HG02588 (cell line): ENCODE measurements at regions not wholly inside any gene's neighbourhood (a gene's known extent, or its start where the extent isn't known, plus 50 kb on each side); places are given as distances from the start of the nearest gene placed in this dataset.
"Not testable (repeated sequence)": the region's sequence is repeated elsewhere in the genome, so short reads cannot be mapped to it uniquely, and the experiment has no call there.

Experiments used
- ATAC-seq: cut with Tn5 transposase; IDR thresholded peaks from one replicate; pipeline ENCODE4 v1.9.1; 2021; ENCODE audit warnings: mild to moderate bottlenecking, moderate library complexity; ENCODE audit not compliant: unreplicated experiment

- no peak for ATAC-seq
Measured at GRCh38 chr15:26280281-26280680, 417.2 kb upstream of the ATP10A start.

- ATAC-seq: no peak
Measured at GRCh38 chr15:26261966-26262365, 398.8 kb upstream of the ATP10A start.

DNA sequence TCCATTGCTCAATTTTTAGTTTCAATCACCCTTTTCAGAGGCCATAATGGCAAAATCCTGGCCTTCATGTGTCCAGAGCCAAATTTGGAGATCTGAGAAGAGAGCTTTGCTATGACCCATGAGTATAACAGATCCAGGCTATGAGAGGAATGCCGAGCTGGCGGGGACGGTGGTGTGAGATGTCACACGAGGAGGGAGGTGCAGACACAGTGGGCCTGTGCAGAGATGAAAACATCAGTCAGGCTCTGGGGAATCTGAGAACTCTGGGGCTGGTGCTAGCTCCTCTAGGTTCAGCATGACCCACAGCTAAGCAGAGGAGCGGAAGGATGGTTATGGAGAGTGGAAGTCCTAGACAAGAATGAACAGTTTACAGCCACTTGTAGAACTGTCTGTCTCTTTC is 398.3 kb upstream of the ATP10A start:
- ATAC-seq: no peak

DNA sequence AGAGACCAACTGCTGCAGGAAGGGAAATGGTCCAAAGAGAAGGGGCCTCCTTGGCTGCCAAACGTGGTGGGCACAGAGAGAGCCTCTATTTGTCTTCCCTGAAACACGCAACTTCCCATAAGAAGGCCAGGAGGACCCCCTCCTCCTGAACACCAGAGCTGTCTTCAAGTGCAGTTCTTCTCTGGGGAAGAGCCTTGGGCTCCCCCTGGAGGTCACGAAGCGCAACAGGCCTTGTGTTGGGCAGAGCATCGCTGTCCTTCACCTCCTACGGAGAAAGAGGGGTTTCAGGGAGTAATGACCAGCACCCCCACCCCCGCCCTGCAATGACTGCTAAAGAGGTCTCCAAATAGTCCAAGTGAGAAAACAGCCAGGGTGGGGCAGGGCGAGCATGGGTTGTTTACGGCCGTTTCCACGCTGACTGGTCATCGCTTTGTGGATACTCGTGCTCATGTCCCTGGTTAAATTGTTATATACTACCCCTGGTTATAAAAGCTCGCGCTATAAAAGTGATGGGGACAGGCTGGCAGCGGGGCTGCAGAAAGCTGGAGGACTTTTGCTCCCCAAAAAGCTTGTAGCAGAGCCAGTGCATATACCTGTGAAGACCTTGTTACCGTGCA is 397.5 kb upstream of the ATP10A start:
- ATAC-seq: no peak

GRCh38 chr15:26259581-26259980 is 396.5 kb upstream of the ATP10A start:
- ATAC-seq: no peak

- ATAC-seq: not testable (repeated sequence)
Measured at GRCh38 chr15:26244782-26245181, 381.7 kb upstream of the ATP10A start.

DNA sequence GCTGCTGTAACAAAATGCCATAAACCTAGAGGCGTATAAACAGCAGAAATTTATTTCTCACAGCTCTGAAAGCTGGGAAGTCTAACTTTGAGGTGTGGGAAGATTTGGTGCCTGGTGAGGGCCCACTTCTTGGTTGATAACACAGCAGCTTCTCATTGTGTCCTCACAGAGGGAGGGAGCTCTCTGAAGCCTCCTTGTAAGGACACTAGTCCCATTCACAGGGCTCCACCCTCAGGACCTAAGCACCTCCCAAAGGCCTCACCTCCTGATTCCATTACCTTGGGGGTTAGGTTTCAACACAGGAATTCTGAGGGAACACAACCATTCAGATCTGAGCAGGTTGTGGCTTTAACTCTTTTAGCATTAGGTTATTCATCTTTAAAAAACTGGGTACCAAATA is 380.3 kb upstream of the ATP10A start:
- ATAC-seq: no peak

DNA sequence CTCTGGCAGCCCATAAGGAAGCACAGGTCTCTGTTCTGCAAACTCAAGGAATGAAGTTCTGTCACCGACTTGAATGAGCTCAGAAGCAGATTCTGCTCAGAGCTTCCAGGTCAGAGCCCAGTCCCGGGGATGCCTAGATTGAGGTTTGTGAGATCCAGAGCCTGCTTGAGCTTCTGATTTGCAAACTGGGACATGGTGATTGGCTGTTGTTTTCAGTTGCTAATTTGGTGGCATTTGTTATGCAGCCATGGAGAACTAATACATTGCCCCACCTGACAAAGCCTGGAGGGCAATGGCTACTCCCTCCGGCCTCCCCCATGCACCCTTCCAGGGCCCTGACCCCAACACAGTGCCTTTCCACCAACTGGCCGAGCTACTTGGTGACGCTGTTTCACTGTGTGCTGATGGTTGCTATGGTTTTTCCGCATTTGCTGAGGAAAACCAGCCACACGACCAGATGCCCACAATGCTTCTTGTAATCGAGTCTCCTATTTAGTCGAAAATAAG is 379.5 kb upstream of the ATP10A start:
- no peak for ATAC-seq

- ATAC-seq: no peak
Measured at GRCh38 chr15:26235864-26236263, 372.7 kb upstream of the ATP10A start.

DNA sequence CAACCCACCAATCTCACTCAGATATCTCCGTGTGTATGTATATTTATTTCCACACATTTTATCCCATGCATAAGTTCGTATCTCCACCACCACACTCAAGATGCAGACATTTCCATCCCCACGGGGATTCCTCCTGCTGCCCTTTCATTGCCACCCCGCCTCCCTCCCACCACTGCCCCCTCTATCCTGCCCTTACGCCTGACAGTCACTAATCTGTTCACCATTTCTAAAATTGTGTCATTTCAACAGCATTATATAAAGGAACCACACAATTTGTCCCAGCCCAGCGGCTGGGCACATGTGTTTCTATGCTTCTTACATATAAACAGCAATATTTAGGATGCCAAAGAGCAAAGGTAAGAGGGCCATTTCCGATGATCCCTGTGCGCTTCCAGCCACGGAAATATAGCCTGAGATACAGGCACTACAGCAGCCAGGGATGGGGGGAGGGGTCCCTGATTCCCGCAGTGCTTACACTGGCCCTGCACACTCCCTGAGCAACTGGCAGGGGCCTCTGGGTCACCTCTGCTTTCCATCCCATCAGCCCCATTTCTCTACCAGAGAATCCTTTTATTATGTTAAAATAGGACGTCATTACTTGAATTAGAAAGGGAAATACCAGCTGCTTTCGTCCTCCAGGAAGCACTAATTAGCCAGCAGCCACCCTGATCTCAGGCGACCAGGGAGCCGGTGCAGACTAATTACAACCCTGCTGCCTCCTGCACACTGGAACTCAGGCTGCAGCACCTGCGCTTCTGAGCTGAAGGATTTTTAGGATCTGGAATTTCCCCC is 372.0 kb upstream of the ATP10A start:
- no peak for ATAC-seq

- no peak for ATAC-seq
Measured at GRCh38 chr15:26232691-26233090, 369.6 kb upstream of the ATP10A start.

DNA sequence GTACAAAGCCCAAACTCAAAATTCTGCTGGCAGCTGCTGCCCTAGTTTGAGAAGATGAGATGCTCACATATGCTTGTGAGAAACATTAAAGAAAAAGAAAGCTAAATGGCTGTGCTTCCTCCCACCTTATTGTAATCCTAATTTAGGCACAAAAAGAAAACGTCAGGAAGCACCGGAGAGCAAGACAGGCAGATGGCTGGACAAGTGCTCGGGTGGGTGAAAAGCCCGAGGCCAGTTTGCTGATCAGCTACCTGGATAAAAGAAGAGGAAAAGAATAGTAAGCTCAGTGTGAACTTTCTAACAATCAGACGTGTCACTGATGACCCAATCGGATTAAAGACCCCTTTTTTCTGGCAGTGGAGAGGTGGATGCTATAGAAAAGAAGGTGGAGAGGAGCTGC is 368.0 kb upstream of the ATP10A start:
- ATAC-seq: no peak

- ATAC-seq: no peak
Measured at GRCh38 chr15:26224266-26224665, 361.1 kb upstream of the ATP10A start.

GRCh38 chr15:26223720-26224119 is 360.6 kb upstream of the ATP10A start:
- no peak for ATAC-seq

- no peak for ATAC-seq
Measured at GRCh38 chr15:26222781-26223180, 359.7 kb upstream of the ATP10A start.

DNA sequence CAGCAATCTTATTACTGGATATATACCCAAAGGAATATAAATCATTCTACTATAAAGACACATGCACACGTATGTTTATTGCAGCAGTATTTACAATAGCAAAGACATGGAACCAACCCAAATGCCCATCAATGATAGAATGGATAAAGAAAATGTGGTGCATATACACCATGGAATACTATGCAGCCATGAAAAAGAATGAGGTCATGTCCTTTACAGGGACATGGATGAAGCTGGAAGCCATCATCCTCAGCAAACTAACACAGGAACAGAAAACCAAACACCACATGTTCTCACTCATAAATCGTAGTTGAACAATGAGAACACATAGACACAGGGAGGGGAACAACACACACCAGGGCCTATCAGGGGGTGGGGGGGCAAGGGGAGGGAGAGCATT is 353.9 kb upstream of the ATP10A start:
- not testable (repeated sequence) for ATAC-seq

GRCh38 chr15:26214290-26214689 is 351.2 kb upstream of the ATP10A start:
- ATAC-seq: no peak

- no peak for ATAC-seq
Measured at GRCh38 chr15:26213427-26213826, 350.3 kb upstream of the ATP10A start.

DNA sequence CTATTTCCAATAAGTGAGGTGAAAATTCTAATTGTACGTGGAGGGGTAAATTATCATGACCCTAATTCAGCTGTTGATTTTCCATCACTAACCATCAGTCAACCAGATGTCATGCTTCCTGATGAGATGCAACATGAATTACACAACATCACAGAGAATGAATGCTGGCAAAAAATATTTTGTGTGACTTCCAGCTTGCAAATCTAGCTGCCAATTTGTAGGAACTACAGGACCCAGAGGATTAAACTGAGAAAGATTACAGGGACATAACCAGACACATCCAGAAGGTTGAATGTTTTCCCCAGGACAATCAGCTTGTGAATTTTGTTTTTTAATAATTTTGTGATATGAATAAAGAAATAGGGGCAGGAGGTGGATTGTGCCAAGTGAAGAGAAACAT is 349.0 kb upstream of the ATP10A start:
- no peak for ATAC-seq

DNA sequence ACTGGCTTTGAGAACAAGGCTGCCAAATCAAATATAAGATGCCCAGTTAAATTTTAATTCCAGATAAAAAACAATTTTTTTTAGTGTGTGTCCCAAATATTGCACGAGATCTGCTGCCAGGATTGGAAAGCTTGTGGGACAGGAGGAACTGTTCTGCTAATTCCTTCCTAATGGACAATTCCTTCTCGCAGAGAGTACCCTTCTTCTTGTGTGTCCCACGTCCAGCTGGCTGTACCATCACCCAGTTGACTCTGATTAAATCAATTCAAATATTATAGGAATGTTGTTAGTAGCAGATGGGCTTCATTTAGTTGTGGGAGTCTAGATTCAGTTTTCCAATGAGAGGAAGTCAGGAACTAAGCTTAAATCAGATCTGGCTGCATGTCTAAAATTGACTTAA is 347.9 kb upstream of the ATP10A start:
- no peak for ATAC-seq

GRCh38 chr15:26201177-26201858 is 338.2 kb upstream of the ATP10A start:
- no peak for ATAC-seq

GRCh38 chr15:26200427-26200826 is 337.3 kb upstream of the ATP10A start:
- ATAC-seq: no peak
